ENCODE measurements at regions not wholly inside any gene's neighbourhood (a gene's known extent, or its start where the extent isn't known, plus 50 kb on each side); places are given as distances from the start of the nearest gene placed in this dataset.

DNA sequence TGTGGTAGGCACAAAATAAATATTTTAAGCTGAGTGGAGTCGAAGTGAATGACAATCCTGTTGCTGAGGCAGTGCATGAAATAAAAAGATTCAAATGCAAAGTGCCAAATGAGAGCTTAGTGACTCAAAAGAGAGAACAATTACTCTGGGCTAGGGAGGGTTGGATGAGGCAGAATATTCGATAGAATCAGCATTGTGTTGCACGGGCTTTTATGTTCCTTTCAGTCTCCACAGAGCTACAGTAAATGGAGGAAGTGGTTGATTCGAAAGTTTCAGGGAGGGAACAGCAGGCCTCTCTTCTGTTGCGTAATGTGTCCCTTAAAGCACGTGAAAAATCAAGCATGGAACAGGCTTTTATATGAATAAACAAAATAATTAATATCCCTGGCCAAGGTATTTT lies 599.3 kb upstream of the CELF2 start:
- in situ Hi-C loops (cut with MboI; ENCODE audit: low sequenced_read_pairs, unreplicated experiment) = no loop called here
- DNase-seq (ENCODE audit: low spot score) = peak; percentile 42
- no peak for TF ChIP-seq CTCF (IDR thresholded peaks at IDR 0.05; ENCODE audit: borderline replicate concordance, control extremely low read depth, extremely low read depth, insufficient read depth, missing control alignments)

- in situ Hi-C loops (cut with MboI; ENCODE audit: low sequenced_read_pairs, unreplicated experiment) = no loop called here
- no peak for DNase-seq (ENCODE audit: low spot score)
- TF ChIP-seq CTCF (IDR thresholded peaks at IDR 0.05; ENCODE audit: borderline replicate concordance, control extremely low read depth, extremely low read depth, insufficient read depth, missing control alignments) = no peak
These were observed 596.6 kb upstream of the CELF2 start for GRCh38 chr10:10421071-10421470.

GRCh38 chr10:10431422-10432066 lies 586.1 kb upstream of the CELF2 start:
- no peak for DNase-seq (ENCODE audit: low spot score)
- TF ChIP-seq CTCF (IDR thresholded peaks at IDR 0.05; ENCODE audit: borderline replicate concordance, control extremely low read depth, extremely low read depth, insufficient read depth, missing control alignments) = no peak
- in situ Hi-C loops (cut with MboI; ENCODE audit: low sequenced_read_pairs, unreplicated experiment) = no loop called here

DNA sequence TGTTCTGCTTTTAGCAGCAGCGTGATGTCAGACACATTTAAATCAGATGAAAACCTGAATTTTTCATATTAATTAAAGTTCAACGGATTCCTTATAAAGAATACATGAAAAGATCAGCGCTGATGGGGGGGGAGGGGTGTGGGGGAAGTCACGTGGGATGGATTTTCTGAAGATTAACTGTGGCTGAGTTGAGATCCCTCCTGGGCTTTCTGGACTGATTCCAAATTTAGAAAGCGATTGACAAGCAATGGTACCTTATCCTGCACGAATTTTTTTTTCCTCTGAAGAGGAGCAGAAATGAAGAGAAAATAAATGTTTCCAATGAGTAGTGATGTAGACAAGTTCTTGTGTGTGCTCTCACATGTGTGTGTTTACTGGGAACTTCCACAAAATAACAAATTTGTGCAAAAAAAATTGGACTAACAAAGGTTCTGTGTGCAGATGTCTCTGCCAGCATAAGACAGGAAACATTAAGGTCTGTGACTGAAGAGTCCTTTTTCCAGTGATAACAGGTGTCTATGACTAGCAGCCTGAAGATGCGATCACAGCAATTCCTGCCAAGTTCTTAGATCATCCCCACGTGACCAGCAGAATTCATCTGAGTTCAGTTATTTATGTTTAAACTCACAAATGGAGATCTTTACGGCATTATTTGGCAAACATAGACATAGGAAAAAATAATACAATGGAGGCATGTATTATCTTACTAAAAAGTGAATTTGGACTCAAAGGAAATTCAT lies 585.2 kb upstream of the CELF2 start:
- no peak for DNase-seq (ENCODE audit: low spot score)
- in situ Hi-C loops (cut with MboI; ENCODE audit: low sequenced_read_pairs, unreplicated experiment) = no loop called here
- no peak for TF ChIP-seq CTCF (IDR thresholded peaks at IDR 0.05; ENCODE audit: borderline replicate concordance, control extremely low read depth, extremely low read depth, insufficient read depth, missing control alignments)

DNA sequence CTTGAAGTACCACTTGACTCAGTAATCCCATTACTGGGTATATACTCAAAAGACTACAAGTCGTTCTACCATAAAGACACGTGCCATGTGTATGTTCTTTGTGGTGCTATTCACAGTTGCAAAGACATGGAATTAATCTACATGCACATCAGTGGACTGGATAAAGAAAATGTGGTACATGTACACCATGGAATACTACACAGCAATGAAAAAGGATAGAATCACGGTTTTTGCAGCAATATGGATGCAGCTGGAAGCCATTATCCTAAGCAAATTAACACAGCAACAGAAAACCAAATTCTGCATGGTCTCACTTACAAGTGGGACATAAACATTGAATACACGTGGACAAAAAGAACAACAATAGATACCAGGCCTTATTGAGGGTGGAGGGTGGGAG lies 583.4 kb upstream of the CELF2 start:
- no peak for TF ChIP-seq CTCF (IDR thresholded peaks at IDR 0.05; ENCODE audit: borderline replicate concordance, control extremely low read depth, extremely low read depth, insufficient read depth, missing control alignments)
- in situ Hi-C loops (cut with MboI; ENCODE audit: low sequenced_read_pairs, unreplicated experiment) = no loop called here
- no peak for DNase-seq (ENCODE audit: low spot score)

DNA sequence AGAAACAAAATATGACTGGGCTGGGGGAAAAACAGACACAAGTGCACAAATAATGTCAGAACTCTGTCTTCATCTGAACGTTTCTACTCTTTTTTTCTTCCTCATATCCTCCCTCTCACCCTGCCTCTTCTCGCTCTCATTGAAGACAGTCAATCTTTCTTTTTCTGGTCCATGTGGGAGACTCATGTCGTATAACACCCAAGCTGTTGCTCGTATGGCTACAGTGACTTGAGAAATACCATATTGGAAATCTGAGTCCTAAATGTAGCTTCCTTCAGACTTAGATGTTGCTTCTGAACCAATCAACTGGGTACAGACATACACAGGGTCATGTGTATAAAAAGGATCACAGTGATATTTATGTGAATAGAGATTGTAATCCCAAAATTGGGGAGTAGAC lies 579.8 kb upstream of the CELF2 start:
- DNase-seq (ENCODE audit: low spot score) = no peak
- in situ Hi-C loops (cut with MboI; ENCODE audit: low sequenced_read_pairs, unreplicated experiment) = no loop called here

More for the DNA sequence above, 579.8 kb upstream of the CELF2 start:
- TF ChIP-seq CTCF (IDR thresholded peaks at IDR 0.05; ENCODE audit: borderline replicate concordance, control extremely low read depth, extremely low read depth, insufficient read depth, missing control alignments) = no peak
